Glutamatergic neuron (in vitro differentiated cells): ENCODE measurements at regions not wholly inside any gene's neighbourhood (a gene's known extent, or its start where the extent isn't known, plus 50 kb on each side); places are given as distances from the start of the nearest gene placed in this dataset.

ENCODE experiments used
- DNase-seq: peaks from one replicate; pipeline ENCODE4 v3.0.0; 2022
- H3K27ac Mint-ChIP-seq: one replicate; pipeline ENCODE4 v1.8.0; 2020; ENCODE audit warnings: mild to moderate bottlenecking, mixed read lengths, inconsistent platforms; ENCODE audit not compliant: unreplicated experiment
- H3K27me3 Mint-ChIP-seq: one replicate; pipeline ENCODE4 v1.8.0; 2020; ENCODE audit warnings: mild to moderate bottlenecking, moderate library complexity, mixed read lengths, inconsistent platforms; ENCODE audit not compliant: unreplicated experiment
- H3K36me3 Mint-ChIP-seq: one replicate; pipeline ENCODE4 v1.8.0; 2020; ENCODE audit warnings: mild to moderate bottlenecking, mixed read lengths, inconsistent platforms; ENCODE audit not compliant: unreplicated experiment
- H3K4me1 Mint-ChIP-seq: one replicate; pipeline ENCODE4 v1.8.0; 2020; ENCODE audit warnings: mild to moderate bottlenecking, low read depth, mixed read lengths, inconsistent platforms; ENCODE audit not compliant: unreplicated experiment
- H3K4me3 Mint-ChIP-seq: one replicate; pipeline ENCODE4 v1.8.0; 2020; ENCODE audit warnings: mild to moderate bottlenecking, mixed read lengths, inconsistent platforms; ENCODE audit not compliant: unreplicated experiment
- H3K9me3 Mint-ChIP-seq: one replicate; pipeline ENCODE4 v1.8.0; 2020; ENCODE audit warnings: mild to moderate bottlenecking, moderate library complexity, mixed read lengths, inconsistent platforms; ENCODE audit not compliant: unreplicated experiment
- TF ChIP-seq, protein P1 (sequence below): fragments of 200-600 bp; sonication (generic); IDR thresholded peaks from one replicate; pipeline ENCODE4 v1.5.0; 2021; ENCODE audit not compliant: partially characterized antibody, unreplicated experiment

DNA sequence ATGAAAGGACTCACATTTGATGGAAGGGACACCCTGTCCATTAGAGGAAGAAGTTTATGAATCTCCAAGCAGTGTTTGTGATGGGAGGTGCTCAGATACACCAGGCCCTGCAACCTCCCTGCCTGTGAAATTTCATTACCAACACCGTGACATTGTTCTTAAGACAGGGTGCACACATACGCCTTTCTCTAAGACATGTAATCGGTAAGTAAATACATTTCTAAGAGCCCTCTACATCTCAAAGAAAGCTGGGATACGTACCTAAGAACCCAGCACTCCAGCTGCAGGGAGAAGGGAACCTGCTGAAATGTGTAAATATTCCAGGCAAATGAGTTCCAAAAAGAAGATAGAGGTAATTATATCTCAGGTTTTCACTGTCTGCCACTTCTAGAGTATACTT lies 125.0 kb upstream of the APC start:
- H3K9me3 Mint-ChIP-seq = no peaks in the 10 kb centered on the region
- TF ChIP-seq, protein P1, sequence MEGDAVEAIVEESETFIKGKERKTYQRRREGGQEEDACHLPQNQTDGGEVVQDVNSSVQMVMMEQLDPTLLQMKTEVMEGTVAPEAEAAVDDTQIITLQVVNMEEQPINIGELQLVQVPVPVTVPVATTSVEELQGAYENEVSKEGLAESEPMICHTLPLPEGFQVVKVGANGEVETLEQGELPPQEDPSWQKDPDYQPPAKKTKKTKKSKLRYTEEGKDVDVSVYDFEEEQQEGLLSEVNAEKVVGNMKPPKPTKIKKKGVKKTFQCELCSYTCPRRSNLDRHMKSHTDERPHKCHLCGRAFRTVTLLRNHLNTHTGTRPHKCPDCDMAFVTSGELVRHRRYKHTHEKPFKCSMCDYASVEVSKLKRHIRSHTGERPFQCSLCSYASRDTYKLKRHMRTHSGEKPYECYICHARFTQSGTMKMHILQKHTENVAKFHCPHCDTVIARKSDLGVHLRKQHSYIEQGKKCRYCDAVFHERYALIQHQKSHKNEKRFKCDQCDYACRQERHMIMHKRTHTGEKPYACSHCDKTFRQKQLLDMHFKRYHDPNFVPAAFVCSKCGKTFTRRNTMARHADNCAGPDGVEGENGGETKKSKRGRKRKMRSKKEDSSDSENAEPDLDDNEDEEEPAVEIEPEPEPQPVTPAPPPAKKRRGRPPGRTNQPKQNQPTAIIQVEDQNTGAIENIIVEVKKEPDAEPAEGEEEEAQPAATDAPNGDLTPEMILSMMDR = no peak
- no peak overlapping the region for H3K27ac Mint-ChIP-seq
- no peaks in the 10 kb centered on the region for H3K36me3 Mint-ChIP-seq
- peaks cover 3% of the 10 kb centered on the region for H3K4me1 Mint-ChIP-seq
- no peak for DNase-seq
- no peaks in the 10 kb centered on the region for H3K27me3 Mint-ChIP-seq
- no peak overlapping the region for H3K4me3 Mint-ChIP-seq

DNA sequence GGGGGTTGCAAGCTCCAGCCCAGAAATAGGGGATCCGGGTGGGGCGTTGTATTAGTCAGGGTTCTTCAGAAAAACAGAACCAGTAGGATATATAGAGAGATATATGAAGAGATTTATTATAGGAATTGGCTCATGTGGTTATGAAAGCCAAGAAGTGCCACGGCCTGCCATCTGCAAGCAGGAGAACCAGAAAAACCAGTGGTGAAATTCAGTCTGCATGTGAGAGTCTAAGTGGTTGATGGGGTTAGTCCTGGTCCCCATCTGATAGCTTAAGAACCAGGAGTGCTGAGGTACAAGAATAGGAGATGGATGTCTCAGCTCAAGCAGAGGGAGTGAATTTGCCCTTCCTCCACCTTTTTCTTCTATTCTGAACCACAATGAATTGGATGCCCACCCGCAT lies 123.4 kb upstream of the APC start:
- Mint-ChIP-seq H3K4me1 (peaks cover 3% of the 10 kb centered on the region), H3K9me3 (no peaks in the 10 kb centered on the region), H3K27me3 (no peaks in the 10 kb centered on the region), H3K4me3 (no peak overlapping the region), H3K36me3 (no peaks in the 10 kb centered on the region), H3K27ac (no peak overlapping the region)
- TF ChIP-seq, protein P1 = no peak
- DNase-seq = no peak

- H3K4me1 Mint-ChIP-seq = peaks cover 3% of the 10 kb centered on the region
- TF ChIP-seq, protein P1 = no peak
- no peak overlapping the region for H3K27ac Mint-ChIP-seq
- no peak for DNase-seq
- H3K9me3 Mint-ChIP-seq = no peaks in the 10 kb centered on the region
- no peaks in the 10 kb centered on the region for H3K36me3 Mint-ChIP-seq
- H3K27me3 Mint-ChIP-seq = no peaks in the 10 kb centered on the region
- H3K4me3 Mint-ChIP-seq = no peak overlapping the region
Observed at GRCh38 chr5:112614986-112615385, 122.7 kb upstream of the APC start.

DNA sequence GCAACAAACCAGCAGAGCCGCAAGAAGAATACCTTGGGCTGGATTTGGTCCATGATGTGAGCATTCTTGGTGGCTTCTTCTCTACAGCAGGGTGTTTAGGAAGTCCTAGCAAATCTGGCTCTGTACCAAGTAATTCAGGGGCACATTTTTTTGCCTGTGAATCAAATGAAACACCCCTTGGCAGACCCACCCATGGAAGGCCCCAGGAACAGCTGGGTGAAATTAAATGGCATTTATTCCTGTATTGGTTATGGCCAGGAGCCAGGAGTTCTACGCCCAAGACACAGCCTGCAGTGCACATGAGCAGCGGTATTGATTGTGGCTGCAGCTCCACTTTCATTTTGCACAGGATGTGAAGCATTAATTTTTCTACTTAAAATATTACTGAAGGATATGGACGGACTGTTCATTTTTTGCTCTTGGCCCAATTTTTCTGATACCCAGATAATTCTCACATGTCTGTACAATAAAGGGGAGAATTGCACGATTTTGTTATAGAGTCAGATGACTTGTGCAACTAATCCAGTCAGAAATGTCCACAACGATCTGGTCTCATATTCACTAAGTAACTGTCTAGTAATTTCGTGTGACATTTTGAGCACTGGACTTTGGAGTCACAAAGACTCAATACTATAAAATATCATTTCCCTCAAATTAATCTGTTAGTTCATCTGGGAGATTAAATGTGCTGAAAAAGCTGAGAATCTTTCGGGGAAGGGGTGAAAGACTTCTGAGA lies 120.7 kb upstream of the APC start:
- H3K4me1 Mint-ChIP-seq = peaks cover 3% of the 10 kb centered on the region
- TF ChIP-seq, protein P1 = no peak
- H3K36me3 Mint-ChIP-seq = no peaks in the 10 kb centered on the region
- no peak for DNase-seq
- no peaks in the 10 kb centered on the region for H3K27me3 Mint-ChIP-seq
- H3K27ac Mint-ChIP-seq = no peak overlapping the region
- H3K4me3 Mint-ChIP-seq = no peak overlapping the region
- no peaks in the 10 kb centered on the region for H3K9me3 Mint-ChIP-seq

GRCh38 chr5:112625246-112625645 lies 112.4 kb upstream of the APC start:
- no peaks in the 10 kb centered on the region for H3K27me3 Mint-ChIP-seq
- H3K27ac Mint-ChIP-seq = peak overlapping the region; percentile 82
- no peak for DNase-seq
- TF ChIP-seq, protein P1 = no peak
- peaks cover 46% of the 10 kb centered on the region for H3K4me1 Mint-ChIP-seq
- H3K9me3 Mint-ChIP-seq = no peaks in the 10 kb centered on the region
- H3K36me3 Mint-ChIP-seq = no peaks in the 10 kb centered on the region
- H3K4me3 Mint-ChIP-seq = peak overlapping the region; percentile 33
